Neural cell (in vitro differentiated cells): ENCODE measurements at regions not wholly inside any gene's neighbourhood (a gene's known extent, or its start where the extent isn't known, plus 50 kb on each side); places are given as distances from the start of the nearest gene placed in this dataset.

Experiments used
- H2AFZ ChIP-seq: fragments of 200-600, 300-800 bp; sonication (generic), shearing (Covaris generic); 2 replicates; pipeline ENCODE4 v1.6.0; 2014; ENCODE audit warnings: low read depth, mild to moderate bottlenecking, antibody characterized with exemption, low read length, moderate library complexity
- H3F3A ChIP-seq: fragments of 200-600 bp; shearing (Covaris generic); 2 replicates; pipeline ENCODE4 v1.6.1; 2016; ENCODE audit warnings: mild to moderate bottlenecking, moderate library complexity, mixed read lengths, antibody characterized with exemption, low read length; ENCODE audit not compliant: insufficient read depth, poor library complexity, severe bottlenecking
- H3K27ac ChIP-seq: fragments of 200-600, 300-800 bp; sonication (generic), shearing (Covaris generic); 2 replicates; pipeline ENCODE4 v1.5.1; 2014; ENCODE audit warnings: mild to moderate bottlenecking, low read length, moderate library complexity
- H3K27me3 ChIP-seq: fragments of 300-800, 200-600 bp; sonication (generic), shearing (Covaris generic); 2 replicates; pipeline ENCODE4 v1.6.0; 2014; ENCODE audit warnings: mild to moderate bottlenecking, low read depth, low read length, moderate library complexity; ENCODE audit not compliant: insufficient read depth
- H3K36me3 ChIP-seq: fragments of 300-800, 200-600 bp; sonication (generic), shearing (Covaris generic); 2 replicates; pipeline ENCODE4 v1.5.1; 2014; ENCODE audit warnings: mild to moderate bottlenecking, antibody characterized with exemption, low read length, moderate library complexity; ENCODE audit not compliant: insufficient read depth
- H3K4me2 ChIP-seq: fragments of 300-800, 200-600 bp; sonication (generic), shearing (Covaris generic); 2 replicates; pipeline ENCODE4 v1.6.0; 2014; ENCODE audit warnings: mild to moderate bottlenecking, low read length
- H3K4me3 ChIP-seq: fragments of 300-800, 200-600 bp; sonication (generic), shearing (Covaris generic); 2 replicates; pipeline ENCODE4 v1.5.1; 2014; ENCODE audit warnings: mild to moderate bottlenecking, low read length, moderate library complexity
- H3K79me2 ChIP-seq: fragments of 200-600 bp; shearing (Covaris generic); replicated peaks from 2 replicates; pipeline ENCODE4 v1.6.0; 2014; ENCODE audit warnings: mild to moderate bottlenecking, low read length, moderate library complexity; ENCODE audit not compliant: insufficient read depth
- H3K9ac ChIP-seq: fragments of 300-800, 200-600 bp; sonication (generic), shearing (Covaris generic); 2 replicates; pipeline ENCODE4 v1.6.1; 2016; ENCODE audit warnings: mild to moderate bottlenecking, low read length, mixed read lengths
- H3K9me2 ChIP-seq: fragments of 200-600 bp; shearing (Covaris generic); 2 replicates; pipeline ENCODE4 v1.6.1; 2016; ENCODE audit warnings: mild to moderate bottlenecking, low read length, mixed read lengths; ENCODE audit not compliant: insufficient read depth
- H3K9me3 ChIP-seq: fragments of 200-600, 300-800 bp; sonication (generic), shearing (Covaris generic); 2 replicates; pipeline ENCODE4 v1.6.1; 2016; ENCODE audit warnings: mild to moderate bottlenecking, mixed run types, low read length, moderate library complexity, mixed read lengths
- H4K20me1 ChIP-seq: fragments of 200-600 bp; shearing (Covaris generic); 2 replicates; pipeline ENCODE4 v1.6.1; 2016; ENCODE audit warnings: mild to moderate bottlenecking, mixed run types; ENCODE audit not compliant: insufficient read depth
- CTCF ChIP-seq: fragments of 450-650 bp; IDR thresholded peaks from 2 replicates; pipeline ENCODE4 v1.5.1; 2014; ENCODE audit warnings: antibody characterized with exemption, mild to moderate bottlenecking, moderate library complexity; ENCODE audit not compliant: poor library complexity, severe bottlenecking
- EP300 ChIP-seq: fragments of 450-650 bp; conservative IDR thresholded peaks from 2 replicates; pipeline ENCODE4 v1.6.1; 2014; ENCODE audit warnings: antibody characterized with exemption, mild to moderate bottlenecking, moderate library complexity; ENCODE audit not compliant: poor library complexity, severe bottlenecking
- EZH2 ChIP-seq: fragments of 200-600, 300-800 bp; shearing (Covaris generic), sonication (generic); IDR thresholded peaks from 2 replicates; pipeline ENCODE4 v1.6.1; 2014; ENCODE audit warnings: antibody characterized with exemption, low read length, borderline replicate concordance, mild to moderate bottlenecking; ENCODE audit not compliant: insufficient read depth, poor library complexity, severe bottlenecking
- MXI1 ChIP-seq: fragments of 450-650 bp; conservative IDR thresholded peaks from 2 replicates; pipeline ENCODE4 v1.6.1; 2014; ENCODE audit warnings: antibody characterized with exemption, mild to moderate bottlenecking; ENCODE audit not compliant: poor library complexity, severe bottlenecking
- POLR2AphosphoS5 ChIP-seq: IDR thresholded peaks from 2 replicates; pipeline ENCODE4 v1.6.1; 2012
- RAD21 ChIP-seq: fragments of 450-650 bp; conservative IDR thresholded peaks from 2 replicates; pipeline ENCODE4 v1.6.1; 2014; ENCODE audit warnings: antibody characterized with exemption, mild to moderate bottlenecking, moderate library complexity
- REST ChIP-seq: IDR thresholded peaks from 2 replicates; pipeline ENCODE4 v1.6.1; 2012; ENCODE audit warnings: borderline replicate concordance
- SMC3 ChIP-seq: fragments of 450-650 bp; conservative IDR thresholded peaks from 2 replicates; pipeline ENCODE4 v1.6.1; 2014; ENCODE audit warnings: antibody characterized with exemption, mild to moderate bottlenecking, moderate library complexity; ENCODE audit not compliant: poor library complexity
- TAF1 ChIP-seq: IDR thresholded peaks from 2 replicates; pipeline ENCODE4 v1.6.1; 2012; ENCODE audit warnings: low read depth

GRCh38 chr17:36844601-36845000, 92.7 kb upstream of the LHX1 start:
- no peaks in the 10 kb centered on the region for H3K27me3 ChIP-seq
- no peak overlapping the region for H3K4me3 ChIP-seq
- H3K27ac ChIP-seq: no peak overlapping the region
- no peak for TF ChIP-seq EP300
- no peak for TF ChIP-seq RAD21
- no peak for TF ChIP-seq CTCF
- no peak for TF ChIP-seq EZH2
- no peak for TF ChIP-seq POLR2AphosphoS5
- no peak for TF ChIP-seq TAF1
- no peak for TF ChIP-seq SMC3
- TF ChIP-seq MXI1: no peak
- no peak for TF ChIP-seq REST
- H3K9me3 ChIP-seq: no peaks in the 10 kb centered on the region
- no peak overlapping the region for H3K4me2 ChIP-seq
- H4K20me1 ChIP-seq: no peaks in the 10 kb centered on the region
- no peak overlapping the region for H3K9ac ChIP-seq
- H3K36me3 ChIP-seq: no peaks in the 10 kb centered on the region
- no peak overlapping the region for H2AFZ ChIP-seq
- H3K79me2 ChIP-seq: no peaks in the 10 kb centered on the region
- no peaks in the 10 kb centered on the region for H3K9me2 ChIP-seq
- H3F3A ChIP-seq: no peaks in the 10 kb centered on the region

- H3K9me3 ChIP-seq: no peaks in the 10 kb centered on the region
- no peak overlapping the region for H3K9ac ChIP-seq
- no peak overlapping the region for H3K27ac ChIP-seq
- no peak overlapping the region for H3K4me2 ChIP-seq
- no peak overlapping the region for H2AFZ ChIP-seq
- no peak for TF ChIP-seq REST
- H3K9me2 ChIP-seq: no peaks in the 10 kb centered on the region
- no peaks in the 10 kb centered on the region for H3K79me2 ChIP-seq
- H3F3A ChIP-seq: no peaks in the 10 kb centered on the region
- H4K20me1 ChIP-seq: no peaks in the 10 kb centered on the region
- H3K4me3 ChIP-seq: no peak overlapping the region
- no peaks in the 10 kb centered on the region for H3K36me3 ChIP-seq
- H3K27me3 ChIP-seq: no peaks in the 10 kb centered on the region
Measured at GRCh38 chr17:36845916-36846315, 91.4 kb upstream of the LHX1 start.
